ENCODE measurements at regions not wholly inside any gene's neighbourhood (a gene's known extent, or its start where the extent isn't known, plus 50 kb on each side); places are given as distances from the start of the nearest gene placed in this dataset.

- H3K27me3 Mint-ChIP-seq = peaks cover 6% of the 10 kb centered on the region
- H3K9me3 Mint-ChIP-seq = no peaks in the 10 kb centered on the region
- no peak overlapping the region for H3K27ac Mint-ChIP-seq
- H3K4me1 Mint-ChIP-seq = no peaks in the 10 kb centered on the region
- H3K4me3 Mint-ChIP-seq = no peak overlapping the region
- no peaks in the 10 kb centered on the region for H3K36me3 Mint-ChIP-seq
Observed at GRCh38 chr2:147250652-147251356, 594.0 kb upstream of the ACVR2A start.

- Mint-ChIP-seq H3K36me3 (no peaks in the 10 kb centered on the region), H3K4me3 (no peak overlapping the region), H3K9me3 (no peaks in the 10 kb centered on the region), H3K4me1 (no peaks in the 10 kb centered on the region), H3K27ac (no peak overlapping the region), H3K27me3 (peaks cover 6% of the 10 kb centered on the region)
Observed at GRCh38 chr2:147247749-147248148, 597.1 kb upstream of the ACVR2A start.

GRCh38 chr2:147242445-147242844 lies 602.4 kb upstream of the ACVR2A start:
- Mint-ChIP-seq H3K4me3 (no peak overlapping the region), H3K9me3 (peaks cover 9% of the 10 kb centered on the region), H3K4me1 (no peaks in the 10 kb centered on the region)

GRCh38 chr2:147236601-147237000 lies 608.2 kb upstream of the ACVR2A start:
- no peaks in the 10 kb centered on the region for H3K4me1 Mint-ChIP-seq
- H3K27me3 Mint-ChIP-seq = peaks cover 2% of the 10 kb centered on the region
- no peak overlapping the region for H3K27ac Mint-ChIP-seq
- H3K36me3 Mint-ChIP-seq = no peaks in the 10 kb centered on the region
- H3K4me3 Mint-ChIP-seq = no peak overlapping the region
- H3K9me3 Mint-ChIP-seq = peaks cover 9% of the 10 kb centered on the region

More at GRCh38 chr2:147242445-147242844, 602.4 kb upstream of the ACVR2A start:
- Mint-ChIP-seq H3K27me3 (peaks cover 4% of the 10 kb centered on the region), H3K27ac (no peak overlapping the region), H3K36me3 (no peaks in the 10 kb centered on the region)

- Mint-ChIP-seq H3K36me3 (no peaks in the 10 kb centered on the region), H3K4me3 (no peak overlapping the region), H3K27ac (no peak overlapping the region), H3K4me1 (no peaks in the 10 kb centered on the region), H3K27me3 (no peaks in the 10 kb centered on the region), H3K9me3 (no peaks in the 10 kb centered on the region)
Observed at GRCh38 chr2:147232225-147232669, 612.6 kb upstream of the ACVR2A start.

- Mint-ChIP-seq H3K9me3 (no peaks in the 10 kb centered on the region), H3K27ac (no peak overlapping the region), H3K27me3 (no peaks in the 10 kb centered on the region), H3K4me1 (no peaks in the 10 kb centered on the region), H3K4me3 (no peak overlapping the region), H3K36me3 (no peaks in the 10 kb centered on the region)
Observed at GRCh38 chr2:147231607-147232006, 613.2 kb upstream of the ACVR2A start.

- no peaks in the 10 kb centered on the region for H3K9me3 Mint-ChIP-seq
- no peak overlapping the region for H3K27ac Mint-ChIP-seq
Observed at GRCh38 chr2:147231081-147231480, 613.7 kb upstream of the ACVR2A start.

GRCh38 chr2:147227313-147227712 lies 617.5 kb upstream of the ACVR2A start:
- Mint-ChIP-seq H3K27ac (no peak overlapping the region), H3K4me3 (no peak overlapping the region), H3K27me3 (no peaks in the 10 kb centered on the region), H3K4me1 (no peaks in the 10 kb centered on the region), H3K36me3 (no peaks in the 10 kb centered on the region), H3K9me3 (no peaks in the 10 kb centered on the region)

More at GRCh38 chr2:147231081-147231480, 613.7 kb upstream of the ACVR2A start:
- Mint-ChIP-seq H3K27me3 (no peaks in the 10 kb centered on the region), H3K4me1 (no peaks in the 10 kb centered on the region), H3K4me3 (no peak overlapping the region), H3K36me3 (no peaks in the 10 kb centered on the region)

GRCh38 chr2:147224070-147224469 lies 620.8 kb upstream of the ACVR2A start:
- H3K27ac Mint-ChIP-seq = no peak overlapping the region
- peaks cover 1% of the 10 kb centered on the region for H3K36me3 Mint-ChIP-seq
- H3K4me1 Mint-ChIP-seq = no peaks in the 10 kb centered on the region
- peaks cover 1% of the 10 kb centered on the region for H3K27me3 Mint-ChIP-seq
- H3K9me3 Mint-ChIP-seq = peaks cover 8% of the 10 kb centered on the region
- no peak overlapping the region for H3K4me3 Mint-ChIP-seq

GRCh38 chr2:147223553-147224060 lies 621.2 kb upstream of the ACVR2A start:
- Mint-ChIP-seq H3K4me1 (no peaks in the 10 kb centered on the region), H3K4me3 (no peak overlapping the region), H3K27ac (no peak overlapping the region), H3K27me3 (peaks cover 1% of the 10 kb centered on the region), H3K9me3 (peaks cover 11% of the 10 kb centered on the region), H3K36me3 (peaks cover 1% of the 10 kb centered on the region)

- Mint-ChIP-seq H3K36me3 (peaks cover 1% of the 10 kb centered on the region), H3K27ac (no peak overlapping the region), H3K4me1 (no peaks in the 10 kb centered on the region), H3K9me3 (peaks cover 11% of the 10 kb centered on the region), H3K27me3 (peaks cover 1% of the 10 kb centered on the region), H3K4me3 (no peak overlapping the region)
Observed at GRCh38 chr2:147223119-147223518, 621.7 kb upstream of the ACVR2A start.

- Mint-ChIP-seq H3K27me3 (peaks cover 1% of the 10 kb centered on the region), H3K36me3 (peaks cover 1% of the 10 kb centered on the region), H3K4me3 (no peak overlapping the region), H3K9me3 (peaks cover 11% of the 10 kb centered on the region), H3K27ac (no peak overlapping the region), H3K4me1 (no peaks in the 10 kb centered on the region)
Observed at GRCh38 chr2:147222506-147222905, 622.3 kb upstream of the ACVR2A start.

- Mint-ChIP-seq H3K4me3 (no peak overlapping the region), H3K27me3 (peaks cover 2% of the 10 kb centered on the region), H3K9me3 (peaks cover 12% of the 10 kb centered on the region), H3K27ac (no peak overlapping the region), H3K4me1 (no peaks in the 10 kb centered on the region), H3K36me3 (peaks cover 1% of the 10 kb centered on the region)
Observed at GRCh38 chr2:147214914-147215313, 629.9 kb upstream of the ACVR2A start.

GRCh38 chr2:147211484-147211883 lies 633.3 kb upstream of the ACVR2A start:
- H3K4me3 Mint-ChIP-seq = no peak overlapping the region
- H3K27ac Mint-ChIP-seq = no peak overlapping the region
- no peaks in the 10 kb centered on the region for H3K9me3 Mint-ChIP-seq
- H3K27me3 Mint-ChIP-seq = peaks cover 4% of the 10 kb centered on the region
- no peaks in the 10 kb centered on the region for H3K36me3 Mint-ChIP-seq
- no peaks in the 10 kb centered on the region for H3K4me1 Mint-ChIP-seq

- H3K36me3 Mint-ChIP-seq = no peaks in the 10 kb centered on the region
- no peaks in the 10 kb centered on the region for H3K4me1 Mint-ChIP-seq
- H3K9me3 Mint-ChIP-seq = peaks cover 16% of the 10 kb centered on the region
- peaks cover 3% of the 10 kb centered on the region for H3K27me3 Mint-ChIP-seq
- no peak overlapping the region for H3K4me3 Mint-ChIP-seq
- no peak overlapping the region for H3K27ac Mint-ChIP-seq
Observed at GRCh38 chr2:147204102-147204501, 640.7 kb upstream of the ACVR2A start.

- no peaks in the 10 kb centered on the region for H3K36me3 Mint-ChIP-seq
- H3K4me3 Mint-ChIP-seq = no peak overlapping the region
- peaks cover 8% of the 10 kb centered on the region for H3K9me3 Mint-ChIP-seq
- H3K27ac Mint-ChIP-seq = no peak overlapping the region
- H3K27me3 Mint-ChIP-seq = peaks cover 3% of the 10 kb centered on the region
- no peaks in the 10 kb centered on the region for H3K4me1 Mint-ChIP-seq
Observed at GRCh38 chr2:147198651-147199171, 646.1 kb upstream of the ACVR2A start.

Measured in activated naive CD4-positive, alpha-beta T cell treated with anti-CD3 and anti-CD28 coated beads, Interleukin-2, amount 50 U/mL, for 24 hours (primary cell).